SU-DHL-6 (cell line): ENCODE measurements at regions not wholly inside any gene's neighbourhood (a gene's known extent, or its start where the extent isn't known, plus 50 kb on each side); places are given as distances from the start of the nearest gene placed in this dataset.

Source experiments
- CTCF ChIP-seq: fragments of 200-600 bp; sonication (generic); IDR thresholded peaks from one replicate; pipeline ENCODE4 v1.5.1; 2017; ENCODE audit warnings: antibody characterized with exemption, mild to moderate bottlenecking, low read length, moderate library complexity; ENCODE audit not compliant: insufficient read depth, poor library complexity, severe bottlenecking
- EZH2phosphoT487 ChIP-seq: fragments of 200-600 bp; sonication (generic), shearing (Covaris generic); conservative IDR thresholded peaks from 2 replicates; pipeline ENCODE4 v1.6.1; 2018; ENCODE audit warnings: mild to moderate bottlenecking, antibody characterized with exemption, low read length, moderate library complexity, mixed read lengths

DNA sequence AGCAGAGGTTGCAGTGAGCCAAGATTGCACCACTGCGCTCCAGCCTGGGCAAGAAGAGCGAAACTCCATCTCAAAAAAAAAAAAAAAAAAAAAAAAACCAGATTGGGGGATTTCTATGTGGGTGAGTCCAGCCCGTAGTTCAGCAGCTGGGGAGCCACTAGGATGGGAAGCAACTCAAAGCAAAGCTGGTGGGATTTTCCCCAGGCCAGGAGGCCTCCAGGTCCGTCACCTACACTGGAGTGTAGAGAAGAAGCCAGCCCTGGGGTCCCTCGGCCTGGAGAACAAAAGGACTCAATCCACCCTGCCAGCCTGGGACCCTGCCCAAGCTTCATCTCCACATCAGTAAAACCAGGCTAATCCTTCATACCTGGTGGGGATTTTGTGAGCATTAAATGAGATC lies 121.3 kb upstream of the CACNA1A start:
- TF ChIP-seq CTCF (no peak), EZH2phosphoT487 (no peak)
